OCI-LY7 (cell line): ENCODE measurements at regions not wholly inside any gene's neighbourhood (a gene's known extent, or its start where the extent isn't known, plus 50 kb on each side); places are given as distances from the start of the nearest gene placed in this dataset.
"Not testable (repeated sequence)": the region's sequence is repeated elsewhere in the genome, so short reads cannot be mapped to it uniquely, and the experiment has no call there.

Experiments
- EZH2phosphoT487 ChIP-seq: fragments of 200-600 bp; sonication (generic); IDR thresholded peaks from 2 replicates; pipeline ENCODE4 v1.6.1; 2018; ENCODE audit warnings: low read depth, borderline replicate concordance, mild to moderate bottlenecking, mixed run types, antibody characterized with exemption, low read length, moderate library complexity, mixed read lengths
- TF ChIP-seq, protein P1 (sequence below): fragments of 200-600 bp; sonication (generic); conservative IDR thresholded peaks from 2 replicates; pipeline ENCODE4 v1.5.1; 2014; ENCODE audit warnings: mild to moderate bottlenecking, antibody characterized with exemption, low read length, moderate library complexity, mixed read lengths

DNA sequence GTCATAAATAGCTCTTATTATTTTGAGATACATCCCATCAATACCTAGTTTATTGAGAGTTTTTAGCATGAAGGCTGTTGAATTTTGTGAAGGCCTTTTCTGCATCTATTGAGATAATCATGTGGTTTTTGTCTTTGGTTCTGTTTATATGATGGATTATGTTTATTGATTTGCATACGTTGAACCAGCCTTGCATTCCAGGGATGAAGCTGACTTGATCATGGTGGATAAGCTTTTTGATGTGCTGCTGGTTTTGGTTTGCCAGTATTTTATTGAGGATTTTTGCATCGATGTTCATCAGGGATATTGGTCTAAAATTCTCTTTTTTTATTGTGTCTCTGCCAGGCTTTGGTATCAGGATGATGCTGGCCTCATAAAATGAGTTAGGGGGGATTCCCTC, 62.4 kb downstream of the GPR88 start:
- TF ChIP-seq, protein P1, sequence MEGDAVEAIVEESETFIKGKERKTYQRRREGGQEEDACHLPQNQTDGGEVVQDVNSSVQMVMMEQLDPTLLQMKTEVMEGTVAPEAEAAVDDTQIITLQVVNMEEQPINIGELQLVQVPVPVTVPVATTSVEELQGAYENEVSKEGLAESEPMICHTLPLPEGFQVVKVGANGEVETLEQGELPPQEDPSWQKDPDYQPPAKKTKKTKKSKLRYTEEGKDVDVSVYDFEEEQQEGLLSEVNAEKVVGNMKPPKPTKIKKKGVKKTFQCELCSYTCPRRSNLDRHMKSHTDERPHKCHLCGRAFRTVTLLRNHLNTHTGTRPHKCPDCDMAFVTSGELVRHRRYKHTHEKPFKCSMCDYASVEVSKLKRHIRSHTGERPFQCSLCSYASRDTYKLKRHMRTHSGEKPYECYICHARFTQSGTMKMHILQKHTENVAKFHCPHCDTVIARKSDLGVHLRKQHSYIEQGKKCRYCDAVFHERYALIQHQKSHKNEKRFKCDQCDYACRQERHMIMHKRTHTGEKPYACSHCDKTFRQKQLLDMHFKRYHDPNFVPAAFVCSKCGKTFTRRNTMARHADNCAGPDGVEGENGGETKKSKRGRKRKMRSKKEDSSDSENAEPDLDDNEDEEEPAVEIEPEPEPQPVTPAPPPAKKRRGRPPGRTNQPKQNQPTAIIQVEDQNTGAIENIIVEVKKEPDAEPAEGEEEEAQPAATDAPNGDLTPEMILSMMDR, result not testable (repeated sequence)
- not testable (repeated sequence) for TF ChIP-seq EZH2phosphoT487
